ENCODE measurements at regions not wholly inside any gene's neighbourhood (a gene's known extent, or its start where the extent isn't known, plus 50 kb on each side); places are given as distances from the start of the nearest gene placed in this dataset.
"Not testable (repeated sequence)": the region's sequence is repeated elsewhere in the genome, so short reads cannot be mapped to it uniquely, and the experiment has no call there.

- WGBS = 94% methylated on average over 1 of the region's 1 CpG
- TF ChIP-seq EP300 (IDR thresholded peaks at IDR 0.05) (no peak), CTCF (IDR thresholded peaks at IDR 0.05) (no peak), POLR2A (IDR thresholded peaks at IDR 0.05) (no peak), POLR2AphosphoS5 (IDR thresholded peaks at IDR 0.05) (no peak)
- no peak for DNase-seq (ENCODE audit: low spot score in 2 of 2)
Measured at GRCh38 chr12:47312147-47312546, 232.4 kb upstream of the AMIGO2 start.

GRCh38 chr12:47311568-47311967 is 231.8 kb upstream of the AMIGO2 start:
- TF ChIP-seq POLR2AphosphoS5 (IDR thresholded peaks at IDR 0.05) (no peak), EP300 (IDR thresholded peaks at IDR 0.05) (no peak), CTCF (IDR thresholded peaks at IDR 0.05) (no peak), POLR2A (IDR thresholded peaks at IDR 0.05) (no peak)

More at GRCh38 chr12:47312147-47312546, 232.4 kb upstream of the AMIGO2 start:
- no peaks in the 10 kb centered on the region for H3K9me3 ChIP-seq
- H3K36me3 ChIP-seq = no peaks in the 10 kb centered on the region
- H3K27ac ChIP-seq = no peak overlapping the region
- H3K4me1 ChIP-seq = no peaks in the 10 kb centered on the region
- H3K4me3 ChIP-seq = no peak overlapping the region
- H3K27me3 ChIP-seq = no peaks in the 10 kb centered on the region

GRCh38 chr12:47311010-47311409 is 231.3 kb upstream of the AMIGO2 start:
- no peaks in the 10 kb centered on the region for H3K36me3 ChIP-seq
- H3K9me3 ChIP-seq = no peaks in the 10 kb centered on the region
- DNase-seq (ENCODE audit: low spot score in 2 of 2) = no peak
- no peaks in the 10 kb centered on the region for H3K27me3 ChIP-seq
- no peaks in the 10 kb centered on the region for H3K4me1 ChIP-seq
- H3K4me3 ChIP-seq = no peak overlapping the region
- TF ChIP-seq POLR2AphosphoS5 (IDR thresholded peaks at IDR 0.05) (no peak), EP300 (IDR thresholded peaks at IDR 0.05) (no peak), POLR2A (IDR thresholded peaks at IDR 0.05) (no peak), CTCF (IDR thresholded peaks at IDR 0.05) (no peak)
- H3K27ac ChIP-seq = no peak overlapping the region

More at GRCh38 chr12:47311568-47311967, 231.8 kb upstream of the AMIGO2 start:
- Histone ChIP-seq H3K4me3 (no peak overlapping the region), H3K27ac (no peak overlapping the region), H3K9me3 (no peaks in the 10 kb centered on the region), H3K36me3 (no peaks in the 10 kb centered on the region), H3K27me3 (no peaks in the 10 kb centered on the region), H3K4me1 (no peaks in the 10 kb centered on the region)
- no peak for DNase-seq (ENCODE audit: low spot score in 2 of 2)
- 68% methylated on average over 4 of the region's 4 CpGs for WGBS

GRCh38 chr12:47308672-47309071 is 228.9 kb upstream of the AMIGO2 start:
- Histone ChIP-seq H3K9me3 (no peaks in the 10 kb centered on the region), H3K4me3 (no peak overlapping the region), H3K27me3 (no peaks in the 10 kb centered on the region), H3K4me1 (no peaks in the 10 kb centered on the region), H3K36me3 (no peaks in the 10 kb centered on the region), H3K27ac (no peak overlapping the region)
- no peak for DNase-seq (ENCODE audit: low spot score in 2 of 2)
- no peak for TF ChIP-seq POLR2A (IDR thresholded peaks at IDR 0.05)
- 93% methylated on average over 1 of the region's 1 CpG for whole genome bisulfite sequencing

- Histone ChIP-seq H3K4me3 (peak overlapping the region; percentile 17), H3K27me3 (no peaks in the 10 kb centered on the region), H3K27ac (no peak overlapping the region), H3K4me1 (no peaks in the 10 kb centered on the region), H3K9me3 (no peaks in the 10 kb centered on the region), H3K36me3 (no peaks in the 10 kb centered on the region)
- DNase-seq (ENCODE audit: low spot score in 2 of 2) = no peak
- 53% methylated on average over 7 of the region's 7 CpGs for WGBS
- TF ChIP-seq POLR2A (IDR thresholded peaks at IDR 0.05) (no peak), CTCF (IDR thresholded peaks at IDR 0.05) (peak; percentile 10 to 24)
Measured at GRCh38 chr12:47307680-47308399, 228.1 kb upstream of the AMIGO2 start.

- not testable (repeated sequence) for H3K27ac ChIP-seq; H3K27me3 ChIP-seq; H3K36me3 ChIP-seq; H3K4me1 ChIP-seq; H3K9me3 ChIP-seq; DNase-seq (ENCODE audit: low spot score in 2 of 2)
- H3K4me3 ChIP-seq = peak overlapping the region; percentile 17
- WGBS = 74% methylated on average over 18 of the region's 25 CpGs
Measured at GRCh38 chr12:47306773-47307679, 227.3 kb upstream of the AMIGO2 start.

Measured in suprapubic skin (tissue), 4 donors.